H1 (cell line): ENCODE measurements at regions not wholly inside any gene's neighbourhood (a gene's known extent, or its start where the extent isn't known, plus 50 kb on each side); places are given as distances from the start of the nearest gene placed in this dataset.

Experiments used
- HDAC6 ChIP-seq: IDR thresholded peaks from one replicate; pipeline ENCODE4 v1.7.1; 2012; ENCODE audit warnings: low read depth, mild to moderate bottlenecking, inconsistent platforms, low read length, moderate library complexity
- TF ChIP-seq, protein P1 (sequence below): IDR thresholded peaks from 2 replicates; pipeline ENCODE4 v1.6.1; 2012; ENCODE audit warnings: inconsistent platforms
- TF ChIP-seq, protein P2 (sequence below), 3 experiments: IDR thresholded peaks; 1 replicate in 2 of 3; 2 replicates in 1 of 3; pipeline versions ENCODE4 v1.5.1 to v1.6.1; 2011; ENCODE audit warnings: low read length in 3 of 3, mild to moderate bottlenecking in 3 of 3, inconsistent platforms in 2 of 3, low read depth in 1 of 3, moderate library complexity in 1 of 3; ENCODE audit not compliant: insufficient read depth in 1 of 3; ENCODE audit errors: control extremely low read depth in 1 of 3

DNA sequence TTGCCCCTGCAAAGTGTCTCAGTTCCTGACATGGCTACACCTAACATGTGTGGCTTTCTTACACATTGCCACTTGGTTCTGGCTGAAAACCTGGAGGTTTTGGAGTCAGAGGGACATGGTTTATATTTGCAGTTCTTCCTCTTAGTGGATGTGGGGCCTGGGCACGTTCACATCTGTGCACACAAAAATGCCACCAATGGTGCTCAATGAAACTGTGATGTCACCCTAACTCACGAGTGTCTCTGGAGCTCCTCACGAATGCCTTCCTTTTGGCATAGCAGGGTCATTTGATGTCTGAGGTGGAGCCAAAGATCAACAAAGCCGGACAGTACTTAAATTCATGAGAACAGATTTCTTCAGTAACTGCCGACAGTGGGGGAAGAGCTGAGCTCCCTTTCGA is 231.7 kb upstream of the HS6ST1 start (continued):
- TF ChIP-seq, protein P1, sequence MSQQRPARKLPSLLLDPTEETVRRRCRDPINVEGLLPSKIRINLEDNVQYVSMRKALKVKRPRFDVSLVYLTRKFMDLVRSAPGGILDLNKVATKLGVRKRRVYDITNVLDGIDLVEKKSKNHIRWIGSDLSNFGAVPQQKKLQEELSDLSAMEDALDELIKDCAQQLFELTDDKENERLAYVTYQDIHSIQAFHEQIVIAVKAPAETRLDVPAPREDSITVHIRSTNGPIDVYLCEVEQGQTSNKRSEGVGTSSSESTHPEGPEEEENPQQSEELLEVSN, result no peak
- TF ChIP-seq, protein P2, sequence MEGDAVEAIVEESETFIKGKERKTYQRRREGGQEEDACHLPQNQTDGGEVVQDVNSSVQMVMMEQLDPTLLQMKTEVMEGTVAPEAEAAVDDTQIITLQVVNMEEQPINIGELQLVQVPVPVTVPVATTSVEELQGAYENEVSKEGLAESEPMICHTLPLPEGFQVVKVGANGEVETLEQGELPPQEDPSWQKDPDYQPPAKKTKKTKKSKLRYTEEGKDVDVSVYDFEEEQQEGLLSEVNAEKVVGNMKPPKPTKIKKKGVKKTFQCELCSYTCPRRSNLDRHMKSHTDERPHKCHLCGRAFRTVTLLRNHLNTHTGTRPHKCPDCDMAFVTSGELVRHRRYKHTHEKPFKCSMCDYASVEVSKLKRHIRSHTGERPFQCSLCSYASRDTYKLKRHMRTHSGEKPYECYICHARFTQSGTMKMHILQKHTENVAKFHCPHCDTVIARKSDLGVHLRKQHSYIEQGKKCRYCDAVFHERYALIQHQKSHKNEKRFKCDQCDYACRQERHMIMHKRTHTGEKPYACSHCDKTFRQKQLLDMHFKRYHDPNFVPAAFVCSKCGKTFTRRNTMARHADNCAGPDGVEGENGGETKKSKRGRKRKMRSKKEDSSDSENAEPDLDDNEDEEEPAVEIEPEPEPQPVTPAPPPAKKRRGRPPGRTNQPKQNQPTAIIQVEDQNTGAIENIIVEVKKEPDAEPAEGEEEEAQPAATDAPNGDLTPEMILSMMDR (IDR thresholded peaks at IDR 0.05; ENCODE audit: control extremely low read depth in 1 of 3, insufficient read depth in 1 of 3, low read depth in 1 of 3, low read length in 3 of 3), result no peak
- TF ChIP-seq HDAC6, result no peak
